Endodermal cell (in vitro differentiated cells): ENCODE measurements at regions not wholly inside any gene's neighbourhood (a gene's known extent, or its start where the extent isn't known, plus 50 kb on each side); places are given as distances from the start of the nearest gene placed in this dataset.

Experiments used
- DNase-seq: peaks from one replicate; pipeline ENCODE4 v3.0.0-alpha.2; 2017
- H3K27ac ChIP-seq: 2 replicates; pipeline ENCODE4 v1.5.1; 2013; ENCODE audit warnings: mild to moderate bottlenecking, low read depth, low read length, moderate library complexity
- H3K27me3 ChIP-seq: 2 replicates; pipeline ENCODE4 v1.6.1; 2013; ENCODE audit warnings: mild to moderate bottlenecking, low read length, moderate library complexity; ENCODE audit not compliant: insufficient read depth, control insufficient read depth, poor library complexity, severe bottlenecking
- H3K36me3 ChIP-seq: 2 replicates; pipeline ENCODE4 v1.7.0; 2013; ENCODE audit warnings: mild to moderate bottlenecking, low read length, moderate library complexity; ENCODE audit not compliant: control insufficient read depth, insufficient read depth
- H3K4me1 ChIP-seq: one replicate; pipeline ENCODE4 v1.7.0; 2013; ENCODE audit warnings: low read length; ENCODE audit not compliant: control insufficient read depth, insufficient read depth
- H3K4me3 ChIP-seq: 2 replicates; pipeline ENCODE4 v1.5.1; 2013; ENCODE audit warnings: mild to moderate bottlenecking, low read length, moderate library complexity
- H3K9ac ChIP-seq: 2 replicates; pipeline ENCODE4 v1.6.1; 2013; ENCODE audit warnings: mild to moderate bottlenecking, low read length, moderate library complexity; ENCODE audit not compliant: poor library complexity, severe bottlenecking; ENCODE audit errors: extremely low read depth
- H3K9me3 ChIP-seq: 2 replicates; pipeline ENCODE4 v1.6.1; 2013; ENCODE audit warnings: mild to moderate bottlenecking, low read length, moderate library complexity; ENCODE audit not compliant: control insufficient read depth
- H3K27ac Mint-ChIP-seq: 2 replicates; pipeline ENCODE4 v1.8.0; 2020; ENCODE audit warnings: mixed read lengths
- H3K27me3 Mint-ChIP-seq: 2 replicates; pipeline ENCODE4 v1.8.0; 2021; ENCODE audit warnings: mild to moderate bottlenecking, mixed read lengths; ENCODE audit not compliant: insufficient read depth
- H3K36me3 Mint-ChIP-seq: 2 replicates; pipeline ENCODE4 v1.8.0; 2020; ENCODE audit warnings: low read depth, mixed read lengths
- H3K4me1 Mint-ChIP-seq: 2 replicates; pipeline ENCODE4 v1.8.0; 2020; ENCODE audit warnings: mixed read lengths
- H3K4me3 Mint-ChIP-seq: 2 replicates; pipeline ENCODE4 v1.8.0; 2020; ENCODE audit warnings: mild to moderate bottlenecking, moderate library complexity, mixed read lengths
- H3K9me3 Mint-ChIP-seq: 2 replicates; pipeline ENCODE4 v1.8.0; 2020; ENCODE audit warnings: mild to moderate bottlenecking, mixed read lengths
- CTCF ChIP-seq: fragments of 200-600 bp; sonication (generic); conservative IDR thresholded peaks from 2 replicates; pipeline ENCODE4 v1.5.0; 2021; ENCODE audit warnings: antibody characterized with exemption, mild to moderate bottlenecking
- WGBS, 2 experiments: methylation state at CpG; one replicate each; pipeline versions ENCODE4 v1.1.5 to v1.1.7; 2013; ENCODE audit warnings: missing lambda C conversion rate in 2 of 2, mixed read lengths in 1 of 2; ENCODE audit not compliant: insufficient coverage in 1 of 2, insufficient read length in 1 of 2; 5-methylcytosine and 5-hydroxymethylcytosine counted together

- Histone ChIP-seq H3K9ac (no peak overlapping the region), H3K36me3 (no peaks in the 10 kb centered on the region), H3K27me3 (peaks cover 34% of the 10 kb centered on the region), H3K4me3 (no peak overlapping the region), H3K9me3 (no peaks in the 10 kb centered on the region), H3K4me1 (no peaks in the 10 kb centered on the region), H3K27ac (no peak overlapping the region)
- Mint-ChIP-seq H3K27ac (no peak overlapping the region), H3K36me3 (no peaks in the 10 kb centered on the region), H3K4me3 (no peak overlapping the region), H3K27me3 (peaks cover 51% of the 10 kb centered on the region), H3K4me1 (no peaks in the 10 kb centered on the region), H3K9me3 (no peaks in the 10 kb centered on the region)
- no peak for TF ChIP-seq CTCF
- 86 to 92% methylated on average over 6 of the region's 6 CpGs for WGBS, 2 experiments
- no peak for DNase-seq
Observed at GRCh38 chr10:117694190-117694589, 151.6 kb downstream of the EMX2 start.

GRCh38 chr10:117697402-117697801, 154.9 kb downstream of the EMX2 start:
- H3K27me3 ChIP-seq = peaks cover 16% of the 10 kb centered on the region
- no peak overlapping the region for H3K27ac Mint-ChIP-seq
- no peak overlapping the region for H3K4me3 ChIP-seq
- H3K36me3 Mint-ChIP-seq = no peaks in the 10 kb centered on the region
- no peaks in the 10 kb centered on the region for H3K9me3 ChIP-seq
- H3K27me3 Mint-ChIP-seq = peaks cover 37% of the 10 kb centered on the region
- H3K4me1 ChIP-seq = no peaks in the 10 kb centered on the region
- no peaks in the 10 kb centered on the region for H3K36me3 ChIP-seq
- H3K27ac ChIP-seq = no peak overlapping the region
- H3K4me1 Mint-ChIP-seq = no peaks in the 10 kb centered on the region
- 91% methylated on average over 2 of the region's 2 CpGs; no CpG with 5 or more reads in 1 of the 2 experiments for WGBS, 2 experiments
- no peaks in the 10 kb centered on the region for H3K9me3 Mint-ChIP-seq
- no peak for DNase-seq
- no peak for TF ChIP-seq CTCF
- H3K9ac ChIP-seq = no peak overlapping the region
- H3K4me3 Mint-ChIP-seq = no peak overlapping the region

- 90 to 100% methylated on average over 1 to 2 of the region's 2 CpGs for WGBS, 2 experiments
- H3K4me3 ChIP-seq = no peak overlapping the region
- Mint-ChIP-seq H3K36me3 (no peaks in the 10 kb centered on the region), H3K4me3 (no peak overlapping the region), H3K27me3 (peaks cover 27% of the 10 kb centered on the region), H3K9me3 (no peaks in the 10 kb centered on the region), H3K4me1 (no peaks in the 10 kb centered on the region), H3K27ac (no peak overlapping the region)
- H3K27ac ChIP-seq = no peak overlapping the region
- no peak overlapping the region for H3K9ac ChIP-seq
- H3K27me3 ChIP-seq = peaks cover 8% of the 10 kb centered on the region
- H3K36me3 ChIP-seq = no peaks in the 10 kb centered on the region
- H3K9me3 ChIP-seq = no peaks in the 10 kb centered on the region
- no peak for TF ChIP-seq CTCF
- no peak for DNase-seq
- no peaks in the 10 kb centered on the region for H3K4me1 ChIP-seq
Observed at GRCh38 chr10:117698809-117699208, 156.3 kb downstream of the EMX2 start.
